ENCODE measurements at regions not wholly inside any gene's neighbourhood (a gene's known extent, or its start where the extent isn't known, plus 50 kb on each side); places are given as distances from the start of the nearest gene placed in this dataset.
"Not testable (repeated sequence)": the region's sequence is repeated elsewhere in the genome, so short reads cannot be mapped to it uniquely, and the experiment has no call there.

DNA sequence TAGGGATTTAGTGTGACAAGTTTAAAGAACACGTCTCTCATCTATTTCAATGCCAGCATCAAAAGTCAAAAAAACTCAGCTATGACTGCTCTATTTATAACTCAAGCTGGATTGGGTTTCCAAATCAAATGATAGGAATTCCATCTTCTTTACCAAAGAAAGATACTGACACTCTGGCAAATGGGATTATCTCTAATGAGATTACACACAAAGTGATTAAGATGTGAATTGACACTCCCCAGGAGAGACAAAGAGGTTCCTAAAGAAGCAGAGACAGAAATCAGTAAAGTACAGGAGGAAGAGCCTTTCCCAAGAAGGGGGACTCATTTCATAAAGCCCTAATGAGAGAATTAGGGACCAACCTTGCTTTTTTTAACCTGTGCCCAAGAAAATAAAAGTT is 92.1 kb downstream of the ID4 start:
- Histone ChIP-seq H3K9me3 (no peaks in the 10 kb centered on the region), H3K27me3 (replicated peaks; ENCODE audit: control insufficient read depth, insufficient read depth, low read length) (no peaks in the 10 kb centered on the region), H3K36me3 (ENCODE audit: control insufficient read depth, insufficient read depth, low read length) (no peaks in the 10 kb centered on the region), H3K4me3 (ENCODE audit: low read depth, low read length) (no peak overlapping the region), H3K4me1 (no peaks in the 10 kb centered on the region)
- Mint-ChIP-seq H3K36me3 (ENCODE audit: insufficient read depth, unreplicated experiment) (no peaks in the 10 kb centered on the region), H3K9me3 (ENCODE audit: unreplicated experiment) (no peaks in the 10 kb centered on the region), H3K4me1 (ENCODE audit: low read depth, unreplicated experiment) (no peaks in the 10 kb centered on the region), H3K27me3 (ENCODE audit: insufficient read depth, unreplicated experiment) (peaks cover 19% of the 10 kb centered on the region), H3K4me3 (ENCODE audit: unreplicated experiment) (no peak overlapping the region), H3K27ac (ENCODE audit: unreplicated experiment) (no peak overlapping the region)
- TF ChIP-seq, protein P1, sequence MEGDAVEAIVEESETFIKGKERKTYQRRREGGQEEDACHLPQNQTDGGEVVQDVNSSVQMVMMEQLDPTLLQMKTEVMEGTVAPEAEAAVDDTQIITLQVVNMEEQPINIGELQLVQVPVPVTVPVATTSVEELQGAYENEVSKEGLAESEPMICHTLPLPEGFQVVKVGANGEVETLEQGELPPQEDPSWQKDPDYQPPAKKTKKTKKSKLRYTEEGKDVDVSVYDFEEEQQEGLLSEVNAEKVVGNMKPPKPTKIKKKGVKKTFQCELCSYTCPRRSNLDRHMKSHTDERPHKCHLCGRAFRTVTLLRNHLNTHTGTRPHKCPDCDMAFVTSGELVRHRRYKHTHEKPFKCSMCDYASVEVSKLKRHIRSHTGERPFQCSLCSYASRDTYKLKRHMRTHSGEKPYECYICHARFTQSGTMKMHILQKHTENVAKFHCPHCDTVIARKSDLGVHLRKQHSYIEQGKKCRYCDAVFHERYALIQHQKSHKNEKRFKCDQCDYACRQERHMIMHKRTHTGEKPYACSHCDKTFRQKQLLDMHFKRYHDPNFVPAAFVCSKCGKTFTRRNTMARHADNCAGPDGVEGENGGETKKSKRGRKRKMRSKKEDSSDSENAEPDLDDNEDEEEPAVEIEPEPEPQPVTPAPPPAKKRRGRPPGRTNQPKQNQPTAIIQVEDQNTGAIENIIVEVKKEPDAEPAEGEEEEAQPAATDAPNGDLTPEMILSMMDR (IDR thresholded peaks at IDR 0.05; ENCODE audit: insufficient read depth in 1 of 2, low read depth in 1 of 2, low read length in 1 of 2, severe bottlenecking in 1 of 2, unreplicated experiment in 1 of 2), result no peak
- CTCF ChIA-PET, result no interaction called here
- intact Hi-C loops (cut with micrococcal nuclease; ENCODE audit: unreplicated experiment), result no loop called here
- no peak for DNase-seq
- BruUV-seq (replicated peaks), result no TSS peak
- POLR2A ChIA-PET, result no interaction called here

DNA sequence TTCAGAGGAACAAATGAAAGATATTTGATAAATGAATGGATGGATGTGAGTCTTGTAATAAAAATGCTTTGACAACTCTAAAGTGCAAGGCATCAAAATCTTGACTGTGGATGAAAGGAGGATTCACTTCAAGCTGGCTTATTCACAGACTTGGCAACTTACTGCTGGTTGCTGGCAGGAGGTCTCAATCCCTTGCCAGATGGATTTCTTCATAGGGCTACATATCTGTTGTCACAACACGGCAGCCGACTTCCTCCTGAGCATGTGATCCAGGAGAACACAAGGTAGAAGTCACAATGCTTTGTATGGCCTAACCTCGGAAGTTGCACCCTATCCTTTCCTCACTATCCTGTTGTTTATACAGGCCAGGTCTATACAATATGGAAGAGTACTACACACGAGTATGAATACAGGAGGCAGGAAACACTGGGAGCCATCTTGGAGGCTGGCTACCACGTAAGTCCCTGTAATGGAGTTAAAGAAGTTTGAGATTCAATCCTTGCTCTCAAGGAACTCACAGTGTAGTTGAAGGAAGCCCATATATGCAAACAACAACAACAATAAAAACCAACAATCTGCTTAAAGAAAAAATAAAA is 97.9 kb downstream of the ID4 start:
- Histone ChIP-seq H3K27me3 (replicated peaks; ENCODE audit: control insufficient read depth, insufficient read depth, low read length) (no peaks in the 10 kb centered on the region), H3K4me3 (ENCODE audit: low read depth, low read length) (no peak overlapping the region), H3K4me1 (no peaks in the 10 kb centered on the region), H3K9me3 (no peaks in the 10 kb centered on the region), H3K36me3 (ENCODE audit: control insufficient read depth, insufficient read depth, low read length) (no peaks in the 10 kb centered on the region)
- POLR2A ChIA-PET, result no interaction called here
- Mint-ChIP-seq H3K36me3 (ENCODE audit: insufficient read depth, unreplicated experiment) (no peaks in the 10 kb centered on the region), H3K27ac (ENCODE audit: unreplicated experiment) (no peak overlapping the region), H3K27me3 (ENCODE audit: insufficient read depth, unreplicated experiment) (no peaks in the 10 kb centered on the region), H3K4me1 (ENCODE audit: low read depth, unreplicated experiment) (no peaks in the 10 kb centered on the region), H3K9me3 (ENCODE audit: unreplicated experiment) (no peaks in the 10 kb centered on the region), H3K4me3 (ENCODE audit: unreplicated experiment) (no peak overlapping the region)
- no TSS peak for BruUV-seq (replicated peaks)
- TF ChIP-seq, protein P1 (IDR thresholded peaks at IDR 0.05; ENCODE audit: insufficient read depth in 1 of 2, low read depth in 1 of 2, low read length in 1 of 2, severe bottlenecking in 1 of 2, unreplicated experiment in 1 of 2), result no peak
- DNase-seq, result no peak
- CTCF ChIA-PET, result no interaction called here
- intact Hi-C loops (cut with micrococcal nuclease; ENCODE audit: unreplicated experiment), result no loop called here

DNA sequence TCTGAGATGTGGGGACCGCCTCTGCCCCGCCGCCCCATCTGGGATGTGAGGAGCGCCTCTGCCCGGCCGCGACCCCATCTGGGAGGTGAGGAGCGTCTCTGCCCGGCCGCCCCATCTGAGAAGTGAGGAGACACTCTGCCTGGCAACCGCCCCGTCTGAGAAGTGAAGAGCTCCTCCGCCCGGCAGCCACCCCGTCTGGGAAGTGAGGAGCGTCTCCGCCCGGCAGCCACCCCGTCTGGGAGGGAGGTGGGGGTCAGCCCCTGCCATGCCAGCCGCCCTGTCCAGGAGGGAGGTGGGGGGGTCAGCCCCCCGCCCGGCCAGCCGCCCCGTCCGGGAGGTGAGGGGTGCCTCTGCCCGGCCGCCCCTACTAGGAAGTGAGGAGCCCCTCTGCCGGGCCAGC is 102.2 kb downstream of the ID4 start:
- CTCF ChIA-PET; POLR2A ChIA-PET; H3K9me3 Mint-ChIP-seq (ENCODE audit: unreplicated experiment); H3K27me3 ChIP-seq (replicated peaks; ENCODE audit: control insufficient read depth, insufficient read depth, low read length); intact Hi-C loops (cut with micrococcal nuclease; ENCODE audit: unreplicated experiment); H3K27me3 Mint-ChIP-seq (ENCODE audit: insufficient read depth, unreplicated experiment); DNase-seq; H3K9me3 ChIP-seq; H3K4me1 ChIP-seq; H3K36me3 Mint-ChIP-seq (ENCODE audit: insufficient read depth, unreplicated experiment); H3K27ac Mint-ChIP-seq (ENCODE audit: unreplicated experiment); H3K4me3 Mint-ChIP-seq (ENCODE audit: unreplicated experiment); H3K4me1 Mint-ChIP-seq (ENCODE audit: low read depth, unreplicated experiment); BruUV-seq (replicated peaks); H3K4me3 ChIP-seq (ENCODE audit: low read depth, low read length); H3K36me3 ChIP-seq (ENCODE audit: control insufficient read depth, insufficient read depth, low read length): not testable (repeated sequence)

DNA sequence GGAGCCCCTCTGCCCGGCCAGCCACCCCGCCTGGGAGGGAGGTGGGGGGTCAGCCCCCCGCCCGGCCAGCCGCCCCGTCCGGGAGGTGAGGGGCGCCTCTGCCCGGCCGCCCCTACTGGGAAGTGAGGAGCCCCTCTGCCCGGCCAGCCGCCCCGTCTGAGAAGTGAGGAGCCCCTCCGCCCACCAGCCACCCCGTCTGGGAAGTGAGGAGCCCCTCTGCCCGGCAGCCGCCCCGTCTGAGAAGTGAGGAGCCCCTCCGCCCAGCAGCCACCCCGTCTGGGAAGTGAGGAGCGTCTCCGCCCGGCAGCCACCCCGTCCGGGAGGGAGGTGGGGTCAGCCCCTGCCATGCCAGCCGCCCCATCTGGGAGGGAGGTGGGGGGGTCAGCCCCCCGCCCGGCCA is 102.8 kb downstream of the ID4 start:
- H3K36me3 ChIP-seq (ENCODE audit: control insufficient read depth, insufficient read depth, low read length); H3K4me3 ChIP-seq (ENCODE audit: low read depth, low read length); intact Hi-C loops (cut with micrococcal nuclease; ENCODE audit: unreplicated experiment); H3K36me3 Mint-ChIP-seq (ENCODE audit: insufficient read depth, unreplicated experiment); BruUV-seq (replicated peaks); H3K9me3 ChIP-seq; DNase-seq; POLR2A ChIA-PET; H3K27me3 ChIP-seq (replicated peaks; ENCODE audit: control insufficient read depth, insufficient read depth, low read length); H3K4me3 Mint-ChIP-seq (ENCODE audit: unreplicated experiment); H3K4me1 ChIP-seq; H3K9me3 Mint-ChIP-seq (ENCODE audit: unreplicated experiment); CTCF ChIA-PET; H3K27me3 Mint-ChIP-seq (ENCODE audit: insufficient read depth, unreplicated experiment); H3K27ac Mint-ChIP-seq (ENCODE audit: unreplicated experiment); H3K4me1 Mint-ChIP-seq (ENCODE audit: low read depth, unreplicated experiment): not testable (repeated sequence)
